ENCODE measurements at regions not wholly inside any gene's neighbourhood (a gene's known extent, or its start where the extent isn't known, plus 50 kb on each side); places are given as distances from the start of the nearest gene placed in this dataset.

- H3K9me3 ChIP-seq: no peaks in the 10 kb centered on the region
- H3K27ac ChIP-seq: no peak overlapping the region
- no peaks in the 10 kb centered on the region for H3K27me3 ChIP-seq
- no peaks in the 10 kb centered on the region for H3K4me1 ChIP-seq
- no peak for TF ChIP-seq EP300 (IDR thresholded peaks at IDR 0.05; ENCODE audit: low read depth)
- no peak for TF ChIP-seq CTCF (IDR thresholded peaks at IDR 0.05)
- TF ChIP-seq POLR2AphosphoS5 (IDR thresholded peaks at IDR 0.05): no peak
- TF ChIP-seq POLR2A (IDR thresholded peaks at IDR 0.05): no peak
- intact Hi-C loops (cut with DNase I; ENCODE audit: low total_unique reads): no loop called here
- DNase-seq: no peak
- WGBS, 2 donors (ENCODE audit: low coverage in 1 of 2): 84 to 93% methylated on average over 1 of the region's 1 CpG
- no peak overlapping the region for H3K4me3 ChIP-seq
- in situ Hi-C loops (cut with MboI; ENCODE audit: low pct_ligation_motif_present in 1 of 4, low pct_unique_long_range_greater_than_20kb in 1 of 4, low sequenced_read_pairs in 3 of 4): no loop called here
- no peaks in the 10 kb centered on the region for H3K36me3 ChIP-seq
Observed at GRCh38 chr2:154555710-154556109, 142.8 kb upstream of the KCNJ3 start.

- no peaks in the 10 kb centered on the region for H3K4me1 ChIP-seq
- in situ Hi-C loops (cut with MboI; ENCODE audit: low pct_ligation_motif_present in 1 of 4, low pct_unique_long_range_greater_than_20kb in 1 of 4, low sequenced_read_pairs in 3 of 4): no loop called here
- no peak for DNase-seq
- TF ChIP-seq POLR2A (IDR thresholded peaks at IDR 0.05) (no peak), POLR2AphosphoS5 (IDR thresholded peaks at IDR 0.05) (no peak), CTCF (IDR thresholded peaks at IDR 0.05) (no peak), EP300 (IDR thresholded peaks at IDR 0.05; ENCODE audit: low read depth) (no peak)
- no peak overlapping the region for H3K4me3 ChIP-seq
- intact Hi-C loops (cut with DNase I; ENCODE audit: low total_unique reads): no loop called here
- no peak overlapping the region for H3K27ac ChIP-seq
- no peaks in the 10 kb centered on the region for H3K27me3 ChIP-seq
- 67 to 84% methylated on average over 2 of the region's 2 CpGs for WGBS, 2 donors (ENCODE audit: low coverage in 1 of 2)
- H3K9me3 ChIP-seq: no peaks in the 10 kb centered on the region
- H3K36me3 ChIP-seq: no peaks in the 10 kb centered on the region
Observed at GRCh38 chr2:154556146-154556545, 142.3 kb upstream of the KCNJ3 start.

- H3K36me3 ChIP-seq: no peaks in the 10 kb centered on the region
- intact Hi-C loops (cut with DNase I; ENCODE audit: low total_unique reads) (no loop called here), in situ Hi-C loops (cut with MboI; ENCODE audit: low pct_ligation_motif_present in 1 of 4, low pct_unique_long_range_greater_than_20kb in 1 of 4, low sequenced_read_pairs in 3 of 4) (no loop called here)
- H3K27ac ChIP-seq: no peak overlapping the region
- WGBS, 2 donors (ENCODE audit: low coverage in 1 of 2): 86 to 87% methylated on average over 1 of the region's 1 CpG
- no peak for DNase-seq
- no peaks in the 10 kb centered on the region for H3K9me3 ChIP-seq
- no peaks in the 10 kb centered on the region for H3K4me1 ChIP-seq
- no peak for TF ChIP-seq CTCF (IDR thresholded peaks at IDR 0.05)
- no peak for TF ChIP-seq EP300 (IDR thresholded peaks at IDR 0.05; ENCODE audit: low read depth)
- no peak overlapping the region for H3K4me3 ChIP-seq
- no peaks in the 10 kb centered on the region for H3K27me3 ChIP-seq
Observed at GRCh38 chr2:154556607-154557006, 141.9 kb upstream of the KCNJ3 start.

GRCh38 chr2:154557906-154558305 lies 140.6 kb upstream of the KCNJ3 start:
- in situ Hi-C loops (cut with MboI; ENCODE audit: low pct_ligation_motif_present in 1 of 4, low pct_unique_long_range_greater_than_20kb in 1 of 4, low sequenced_read_pairs in 3 of 4): no loop called here
- H3K9me3 ChIP-seq: no peaks in the 10 kb centered on the region
- H3K27ac ChIP-seq: no peak overlapping the region
- WGBS, 2 donors (ENCODE audit: low coverage in 1 of 2): 53 to 70% methylated on average over 2 of the region's 2 CpGs
- H3K4me1 ChIP-seq: no peaks in the 10 kb centered on the region
- intact Hi-C loops (cut with DNase I; ENCODE audit: low total_unique reads): no loop called here
- H3K36me3 ChIP-seq: no peaks in the 10 kb centered on the region
- H3K27me3 ChIP-seq: no peaks in the 10 kb centered on the region
- TF ChIP-seq POLR2A (IDR thresholded peaks at IDR 0.05): no peak
- no peak for TF ChIP-seq POLR2AphosphoS5 (IDR thresholded peaks at IDR 0.05)
- TF ChIP-seq CTCF (IDR thresholded peaks at IDR 0.05): no peak
- TF ChIP-seq EP300 (IDR thresholded peaks at IDR 0.05; ENCODE audit: low read depth): no peak
- no peak overlapping the region for H3K4me3 ChIP-seq
- DNase-seq: no peak

Measured in transverse colon (tissue), 4 donors.